Keratinocyte (primary cell): ENCODE measurements at regions not wholly inside any gene's neighbourhood (a gene's known extent, or its start where the extent isn't known, plus 50 kb on each side); places are given as distances from the start of the nearest gene placed in this dataset.

Experiments
- EZH2 ChIP-seq: IDR thresholded peaks from one replicate; pipeline ENCODE4 v1.6.1; 2012; ENCODE audit warnings: inconsistent platforms, mild to moderate bottlenecking, low read length, moderate library complexity
- TF ChIP-seq, protein P1 (sequence below), 3 experiments: IDR thresholded peaks in 1 of 3; conservative IDR thresholded peaks in 1 of 3; optimal IDR thresholded peaks in 1 of 3; 2 replicates in 2 of 3; 3 replicates in 1 of 3; pipeline versions ENCODE3 to v1.5.1; 2011; ENCODE audit warnings: low read length in 3 of 3, mild to moderate bottlenecking in 3 of 3, moderate library complexity in 2 of 3, control low read depth in 1 of 3, inconsistent platforms in 1 of 3; ENCODE audit not compliant: insufficient read depth in 2 of 3; ENCODE audit errors: extremely low read depth in 1 of 3

DNA sequence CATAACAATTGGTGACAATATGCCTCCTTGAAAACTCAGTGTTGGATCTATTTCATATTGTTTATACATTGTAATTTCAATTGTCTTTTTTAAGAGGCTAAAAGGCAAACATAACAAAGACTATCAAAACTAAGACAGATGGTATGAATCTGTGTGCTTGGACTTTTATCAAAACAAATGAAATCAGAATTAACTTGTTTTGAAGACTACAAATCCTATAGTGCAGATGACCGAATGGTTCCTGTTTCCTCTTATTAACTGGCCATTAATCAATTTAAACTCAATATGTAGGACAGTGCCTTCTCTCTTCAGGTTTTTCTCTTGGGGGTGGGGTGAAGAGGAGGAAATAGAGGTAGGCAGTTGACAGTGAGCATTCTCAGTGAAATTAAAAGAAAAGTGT is 366.9 kb upstream of the GRAMD2B start:
- TF ChIP-seq EZH2, result no peak
- TF ChIP-seq, protein P1, sequence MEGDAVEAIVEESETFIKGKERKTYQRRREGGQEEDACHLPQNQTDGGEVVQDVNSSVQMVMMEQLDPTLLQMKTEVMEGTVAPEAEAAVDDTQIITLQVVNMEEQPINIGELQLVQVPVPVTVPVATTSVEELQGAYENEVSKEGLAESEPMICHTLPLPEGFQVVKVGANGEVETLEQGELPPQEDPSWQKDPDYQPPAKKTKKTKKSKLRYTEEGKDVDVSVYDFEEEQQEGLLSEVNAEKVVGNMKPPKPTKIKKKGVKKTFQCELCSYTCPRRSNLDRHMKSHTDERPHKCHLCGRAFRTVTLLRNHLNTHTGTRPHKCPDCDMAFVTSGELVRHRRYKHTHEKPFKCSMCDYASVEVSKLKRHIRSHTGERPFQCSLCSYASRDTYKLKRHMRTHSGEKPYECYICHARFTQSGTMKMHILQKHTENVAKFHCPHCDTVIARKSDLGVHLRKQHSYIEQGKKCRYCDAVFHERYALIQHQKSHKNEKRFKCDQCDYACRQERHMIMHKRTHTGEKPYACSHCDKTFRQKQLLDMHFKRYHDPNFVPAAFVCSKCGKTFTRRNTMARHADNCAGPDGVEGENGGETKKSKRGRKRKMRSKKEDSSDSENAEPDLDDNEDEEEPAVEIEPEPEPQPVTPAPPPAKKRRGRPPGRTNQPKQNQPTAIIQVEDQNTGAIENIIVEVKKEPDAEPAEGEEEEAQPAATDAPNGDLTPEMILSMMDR (optimal IDR thresholded peaks at IDR 0.05 in 1 of 3, IDR thresholded peaks at IDR 0.05 in 1 of 3, conservative IDR thresholded peaks at IDR 0.05 in 1 of 3; ENCODE audit: extremely low read depth in 1 of 3, insufficient read depth in 2 of 3, low read length in 3 of 3), result no peak
